ENCODE measurements at regions not wholly inside any gene's neighbourhood (a gene's known extent, or its start where the extent isn't known, plus 50 kb on each side); places are given as distances from the start of the nearest gene placed in this dataset.

DNA sequence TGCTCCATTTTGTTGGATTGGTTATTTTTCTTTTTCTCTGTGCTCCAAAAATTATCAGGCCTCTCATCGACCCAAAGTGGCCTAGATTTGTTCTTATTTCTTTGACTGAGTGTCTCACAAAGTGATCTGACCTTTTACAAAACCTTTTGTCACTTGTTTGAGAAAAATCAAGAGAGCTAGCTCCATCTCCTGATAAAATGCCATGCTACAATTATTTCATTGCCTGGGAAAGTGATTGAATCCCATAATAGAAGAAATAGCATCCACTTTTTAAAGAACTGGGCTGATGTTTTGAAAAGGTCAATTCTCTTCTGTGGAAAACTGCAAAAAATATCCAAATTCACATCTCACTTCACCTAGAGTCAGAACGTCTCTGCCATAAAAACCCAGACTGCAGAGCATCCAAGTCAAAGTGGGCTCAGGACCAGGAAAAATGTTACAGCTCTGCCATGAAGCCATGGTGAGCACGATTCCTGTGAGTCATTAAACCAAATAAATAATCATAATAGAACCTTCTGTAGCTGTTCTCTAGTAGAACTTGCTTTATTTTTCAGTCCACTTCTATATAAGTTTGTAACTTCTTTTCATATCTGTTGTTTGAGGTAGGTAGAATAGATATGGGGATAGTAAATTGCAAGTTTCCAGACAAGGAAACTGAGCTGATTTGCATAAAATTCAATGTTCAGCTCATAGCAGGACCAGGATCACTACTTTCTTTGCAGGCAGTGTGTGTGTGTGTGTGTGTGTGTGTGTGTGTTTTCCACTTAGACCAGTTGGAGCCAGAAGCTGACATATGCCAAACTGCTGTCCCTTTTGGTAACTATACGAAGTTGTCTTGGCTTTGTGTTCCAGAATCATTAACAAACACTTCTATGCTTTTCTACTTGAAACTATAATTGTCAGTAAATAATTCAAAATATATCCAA, 632.5 kb upstream of the ANKRD30A start:
- DNase-seq (ENCODE audit: low spot score), result no peak
- H3K27ac ChIP-seq, result peak overlapping the region in 1 of 2 donors; percentile 65
- TF ChIP-seq, protein P1, sequence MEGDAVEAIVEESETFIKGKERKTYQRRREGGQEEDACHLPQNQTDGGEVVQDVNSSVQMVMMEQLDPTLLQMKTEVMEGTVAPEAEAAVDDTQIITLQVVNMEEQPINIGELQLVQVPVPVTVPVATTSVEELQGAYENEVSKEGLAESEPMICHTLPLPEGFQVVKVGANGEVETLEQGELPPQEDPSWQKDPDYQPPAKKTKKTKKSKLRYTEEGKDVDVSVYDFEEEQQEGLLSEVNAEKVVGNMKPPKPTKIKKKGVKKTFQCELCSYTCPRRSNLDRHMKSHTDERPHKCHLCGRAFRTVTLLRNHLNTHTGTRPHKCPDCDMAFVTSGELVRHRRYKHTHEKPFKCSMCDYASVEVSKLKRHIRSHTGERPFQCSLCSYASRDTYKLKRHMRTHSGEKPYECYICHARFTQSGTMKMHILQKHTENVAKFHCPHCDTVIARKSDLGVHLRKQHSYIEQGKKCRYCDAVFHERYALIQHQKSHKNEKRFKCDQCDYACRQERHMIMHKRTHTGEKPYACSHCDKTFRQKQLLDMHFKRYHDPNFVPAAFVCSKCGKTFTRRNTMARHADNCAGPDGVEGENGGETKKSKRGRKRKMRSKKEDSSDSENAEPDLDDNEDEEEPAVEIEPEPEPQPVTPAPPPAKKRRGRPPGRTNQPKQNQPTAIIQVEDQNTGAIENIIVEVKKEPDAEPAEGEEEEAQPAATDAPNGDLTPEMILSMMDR (IDR thresholded peaks at IDR 0.05), result no peak
- H3K4me3 ChIP-seq, result no peak overlapping the region

DNA sequence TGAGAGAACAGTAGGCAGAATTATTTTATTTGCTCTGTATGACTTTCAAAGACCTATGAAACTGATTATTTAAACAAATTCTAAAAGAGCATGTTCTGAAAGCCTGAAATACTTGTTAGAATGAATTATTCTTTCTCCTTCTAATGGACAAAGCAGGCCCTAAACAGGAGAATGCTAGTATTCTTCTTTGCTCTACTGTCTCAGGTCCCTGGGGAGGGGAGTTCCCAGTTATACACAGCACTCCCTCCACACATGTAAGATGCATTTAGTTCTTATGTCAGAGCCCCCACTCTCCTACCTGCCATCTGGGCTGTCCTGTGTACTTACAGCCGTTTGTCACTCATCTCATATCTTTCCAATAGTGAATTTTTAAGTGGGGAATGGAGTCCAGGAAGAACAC, 633.5 kb upstream of the ANKRD30A start:
- Histone ChIP-seq H3K27ac (peak overlapping the region in 1 of 2 donors; percentile 65), H3K4me3 (no peak overlapping the region)
- TF ChIP-seq, protein P1 (IDR thresholded peaks at IDR 0.05), result no peak
- DNase-seq (ENCODE audit: low spot score), result no peak

DNA sequence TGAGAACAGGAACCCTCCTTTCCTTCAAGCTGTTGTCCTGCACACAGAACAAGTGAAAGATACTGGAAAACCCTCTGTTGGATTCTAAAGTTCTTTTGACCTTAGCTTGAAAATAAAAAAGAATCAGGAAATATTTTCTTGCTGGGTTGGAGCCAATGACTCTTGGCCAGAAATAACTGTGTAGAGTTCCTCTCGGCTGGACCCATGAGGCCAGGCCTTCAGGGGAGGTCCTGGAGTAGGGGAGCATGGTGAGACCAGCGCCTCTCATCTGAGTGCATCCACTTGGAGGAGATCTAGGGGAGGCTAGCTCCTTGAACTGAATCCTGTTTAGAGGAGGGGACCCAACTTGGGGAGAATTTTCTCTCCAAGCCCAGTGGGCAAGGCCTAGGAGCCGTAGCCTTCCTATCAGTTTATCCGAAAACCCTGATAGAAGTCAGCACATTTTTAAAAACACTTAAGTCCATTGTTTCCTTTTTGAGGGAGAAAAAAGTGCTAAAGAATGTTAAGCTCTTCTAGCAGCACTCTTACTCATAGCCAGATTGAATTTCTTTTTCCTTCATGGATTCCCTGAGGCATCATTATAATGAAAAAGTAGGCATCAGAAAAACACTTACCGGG, 635.7 kb upstream of the ANKRD30A start:
- no peak for DNase-seq (ENCODE audit: low spot score)
- Histone ChIP-seq H3K4me3 (no peak overlapping the region), H3K27ac (peak overlapping the region; percentile 29 to 83)
- TF ChIP-seq, protein P1 (IDR thresholded peaks at IDR 0.05), result no peak

DNA sequence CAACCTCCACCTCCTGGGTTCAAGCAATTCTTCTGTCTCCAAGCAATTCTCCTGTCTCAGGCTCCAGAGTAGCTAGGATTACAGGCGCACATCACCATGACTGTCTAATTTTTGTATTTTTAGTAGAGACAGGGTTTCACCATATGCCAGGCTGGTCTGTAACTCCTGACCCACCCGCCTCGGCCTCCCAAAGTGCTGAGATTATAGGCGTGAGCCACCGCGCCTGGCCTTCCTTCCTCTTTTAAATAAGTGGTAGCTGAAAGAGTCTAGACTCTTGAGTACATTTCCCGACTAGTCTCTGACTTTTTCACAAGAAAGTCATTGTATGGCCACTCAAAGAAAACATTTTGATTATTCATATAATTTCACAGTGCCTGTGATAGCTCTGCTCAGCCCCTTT, 636.2 kb upstream of the ANKRD30A start:
- no peak for DNase-seq (ENCODE audit: low spot score)
- H3K4me3 ChIP-seq, result no peak overlapping the region
- TF ChIP-seq, protein P1 (IDR thresholded peaks at IDR 0.05), result no peak
- peak overlapping the region; percentile 29 to 83 for H3K27ac ChIP-seq

DNA sequence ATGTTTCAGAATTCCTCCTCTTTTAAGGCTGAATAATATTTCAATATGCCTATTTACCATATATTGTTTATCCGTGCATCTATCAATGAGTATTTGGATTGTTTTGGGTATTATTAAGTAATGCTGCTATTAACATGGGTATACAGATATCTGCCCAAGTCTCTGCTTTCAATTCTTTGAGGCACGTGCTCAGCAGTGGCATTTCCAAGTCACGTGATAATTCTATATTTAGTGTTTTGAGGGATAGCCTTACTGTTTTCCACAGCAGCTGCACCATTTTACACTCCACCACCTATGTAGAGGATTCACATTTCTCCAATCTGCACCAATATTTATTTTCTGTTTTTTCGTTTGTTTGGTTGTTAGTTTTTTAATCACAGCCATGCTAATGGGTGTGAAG, 636.8 kb upstream of the ANKRD30A start:
- TF ChIP-seq, protein P1 (IDR thresholded peaks at IDR 0.05), result no peak
- Histone ChIP-seq H3K4me3 (no peak overlapping the region), H3K27ac (no peak overlapping the region)
- no peak for DNase-seq (ENCODE audit: low spot score)

DNA sequence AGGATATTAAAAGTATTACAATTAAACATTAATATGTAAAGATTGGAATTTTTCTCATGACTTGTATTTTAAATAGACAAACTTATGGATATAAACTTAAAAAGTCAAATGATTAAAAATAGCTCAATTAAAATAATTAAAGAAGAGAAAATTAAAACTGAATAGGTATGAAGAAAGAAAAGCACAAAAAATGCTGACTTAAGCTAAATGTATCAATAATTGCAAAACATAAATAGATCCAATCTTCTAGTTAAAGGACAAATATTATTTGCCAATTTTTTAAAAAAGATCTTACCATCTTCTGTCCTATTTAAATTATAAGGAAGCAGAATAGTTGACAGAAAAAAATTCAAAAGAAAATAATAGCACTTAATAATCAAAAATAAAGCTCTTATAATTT, 646.3 kb upstream of the ANKRD30A start:
- no peak for DNase-seq (ENCODE audit: low spot score)
- TF ChIP-seq, protein P1 (IDR thresholded peaks at IDR 0.05), result no peak

More for the DNA sequence above, 646.3 kb upstream of the ANKRD30A start:
- Histone ChIP-seq H3K27ac (no peak overlapping the region), H3K4me3 (no peak overlapping the region)
